ENCODE measurements at regions not wholly inside any gene's neighbourhood (a gene's known extent, or its start where the extent isn't known, plus 50 kb on each side); places are given as distances from the start of the nearest gene placed in this dataset.
"Not testable (repeated sequence)": the region's sequence is repeated elsewhere in the genome, so short reads cannot be mapped to it uniquely, and the experiment has no call there.

DNA sequence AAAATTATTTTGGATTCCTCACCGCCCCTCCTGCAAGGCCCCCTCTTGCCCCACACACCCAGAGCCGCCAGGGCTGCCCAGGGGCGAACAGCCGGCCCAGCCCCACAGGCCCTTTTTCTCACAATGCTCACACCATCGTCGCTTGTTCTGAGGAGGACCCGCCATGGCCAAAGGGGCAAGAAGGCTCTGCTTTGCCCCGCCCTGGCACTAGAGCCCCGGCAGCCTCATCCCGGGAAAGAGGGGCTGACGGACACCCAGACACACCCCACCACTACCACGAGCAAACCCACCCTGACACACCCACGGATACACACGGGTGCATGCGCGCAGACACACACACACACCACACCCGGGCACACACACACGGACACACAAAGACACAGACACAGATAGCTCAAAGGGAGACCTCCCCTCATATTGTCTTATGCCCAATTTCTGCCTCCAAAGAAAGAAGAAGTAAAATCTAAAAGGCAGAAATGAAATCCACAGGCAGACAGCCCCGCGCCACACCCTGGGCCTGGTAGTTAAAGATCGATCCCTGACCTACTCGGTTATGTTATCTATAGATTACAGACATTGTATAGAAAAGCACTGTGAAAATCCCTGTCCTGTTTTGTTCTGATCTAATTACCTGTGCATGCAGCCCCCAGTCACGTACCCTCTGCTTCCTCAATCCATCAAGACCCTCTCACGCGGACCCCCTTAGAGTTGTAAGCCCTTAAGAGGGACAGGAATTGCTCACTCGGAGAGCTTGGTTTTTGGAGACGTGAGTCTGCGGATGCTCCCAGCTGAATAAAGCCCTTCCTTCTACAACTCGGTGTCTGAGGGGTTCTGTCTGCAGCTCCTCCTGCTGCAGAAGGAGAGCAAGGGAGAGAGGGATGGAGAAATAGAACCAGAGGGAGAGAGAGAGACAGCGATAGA, 1610.9 kb downstream of the SPATA31A7 start:
- not testable (repeated sequence) for TF ChIP-seq TBX2 (CRISPR knock-in tag; IDR thresholded peaks at IDR 0.05; ENCODE audit: borderline replicate concordance); PHF20 (CRISPR knock-in tag; IDR thresholded peaks at IDR 0.05); EZH2 (conservative IDR thresholded peaks at IDR 0.05; ENCODE audit: low read depth, low read length); POLR2AphosphoS2 (IDR thresholded peaks at IDR 0.05; ENCODE audit: low read depth, low read length); ZSCAN22 (CRISPR knock-in tag; IDR thresholded peaks at IDR 0.05); RXRA (CRISPR knock-in tag; IDR thresholded peaks at IDR 0.05); ZNF496 (CRISPR knock-in tag; IDR thresholded peaks at IDR 0.05; ENCODE audit: insufficient replicate concordance); ZNF124 (CRISPR knock-in tag; IDR thresholded peaks at IDR 0.05); ZKSCAN8 (CRISPR knock-in tag; IDR thresholded peaks at IDR 0.05; ENCODE audit: borderline replicate concordance)
- TF ChIP-seq, protein P1, sequence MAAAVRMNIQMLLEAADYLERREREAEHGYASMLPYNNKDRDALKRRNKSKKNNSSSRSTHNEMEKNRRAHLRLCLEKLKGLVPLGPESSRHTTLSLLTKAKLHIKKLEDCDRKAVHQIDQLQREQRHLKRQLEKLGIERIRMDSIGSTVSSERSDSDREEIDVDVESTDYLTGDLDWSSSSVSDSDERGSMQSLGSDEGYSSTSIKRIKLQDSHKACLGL (CRISPR knock-in tag; IDR thresholded peaks at IDR 0.05) = not testable (repeated sequence)
- TF ChIP-seq, protein P2, sequence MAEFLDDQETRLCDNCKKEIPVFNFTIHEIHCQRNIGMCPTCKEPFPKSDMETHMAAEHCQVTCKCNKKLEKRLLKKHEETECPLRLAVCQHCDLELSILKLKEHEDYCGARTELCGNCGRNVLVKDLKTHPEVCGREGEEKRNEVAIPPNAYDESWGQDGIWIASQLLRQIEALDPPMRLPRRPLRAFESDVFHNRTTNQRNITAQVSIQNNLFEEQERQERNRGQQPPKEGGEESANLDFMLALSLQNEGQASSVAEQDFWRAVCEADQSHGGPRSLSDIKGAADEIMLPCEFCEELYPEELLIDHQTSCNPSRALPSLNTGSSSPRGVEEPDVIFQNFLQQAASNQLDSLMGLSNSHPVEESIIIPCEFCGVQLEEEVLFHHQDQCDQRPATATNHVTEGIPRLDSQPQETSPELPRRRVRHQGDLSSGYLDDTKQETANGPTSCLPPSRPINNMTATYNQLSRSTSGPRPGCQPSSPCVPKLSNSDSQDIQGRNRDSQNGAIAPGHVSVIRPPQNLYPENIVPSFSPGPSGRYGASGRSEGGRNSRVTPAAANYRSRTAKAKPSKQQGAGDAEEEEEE (CRISPR knock-in tag; IDR thresholded peaks at IDR 0.05; ENCODE audit: borderline replicate concordance) = not testable (repeated sequence)

Data from HepG2 (cell line).